ENCODE measurements at regions not wholly inside any gene's neighbourhood (a gene's known extent, or its start where the extent isn't known, plus 50 kb on each side); places are given as distances from the start of the nearest gene placed in this dataset.

- TF ChIP-seq EZH2 (IDR thresholded peaks at IDR 0.05; ENCODE audit: borderline replicate concordance, insufficient read depth, low read length, poor library complexity, severe bottlenecking) = no peak
- no peak for TF ChIP-seq CTCF (IDR thresholded peaks at IDR 0.05; ENCODE audit: poor library complexity, severe bottlenecking)
- no peak for TF ChIP-seq REST (IDR thresholded peaks at IDR 0.05; ENCODE audit: borderline replicate concordance)
- peak; percentile 91 for TF ChIP-seq EP300 (conservative IDR thresholded peaks at IDR 0.05; ENCODE audit: poor library complexity, severe bottlenecking)
- no peak for TF ChIP-seq RAD21 (conservative IDR thresholded peaks at IDR 0.05)
Measured at GRCh38 chr3:87422333-87422732, 145.9 kb upstream of the POU1F1 start.

All from neural cell (in vitro differentiated cells).